ENCODE measurements at regions not wholly inside any gene's neighbourhood (a gene's known extent, or its start where the extent isn't known, plus 50 kb on each side); places are given as distances from the start of the nearest gene placed in this dataset.

DNA sequence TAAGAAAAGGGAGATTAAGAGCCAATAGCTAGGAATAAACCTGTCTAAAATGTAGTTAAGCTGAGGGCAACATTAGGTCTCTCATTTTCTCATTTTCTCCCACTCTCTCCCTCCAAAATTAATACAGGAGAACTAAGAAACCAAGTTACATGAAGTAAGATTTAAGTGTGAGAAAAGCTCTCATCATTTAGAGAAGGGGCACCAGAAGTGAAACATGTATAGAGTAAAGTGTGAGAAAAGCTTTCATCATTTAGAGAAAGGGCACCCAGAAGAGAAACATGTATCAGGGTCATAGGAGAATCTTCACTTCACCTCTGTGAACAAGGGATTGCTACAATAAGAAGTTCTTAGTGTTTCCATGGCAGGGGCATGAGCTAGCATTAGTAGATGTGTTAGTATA lies 132.4 kb upstream of the CNTN1 start:
- no peak for DNase-seq

DNA sequence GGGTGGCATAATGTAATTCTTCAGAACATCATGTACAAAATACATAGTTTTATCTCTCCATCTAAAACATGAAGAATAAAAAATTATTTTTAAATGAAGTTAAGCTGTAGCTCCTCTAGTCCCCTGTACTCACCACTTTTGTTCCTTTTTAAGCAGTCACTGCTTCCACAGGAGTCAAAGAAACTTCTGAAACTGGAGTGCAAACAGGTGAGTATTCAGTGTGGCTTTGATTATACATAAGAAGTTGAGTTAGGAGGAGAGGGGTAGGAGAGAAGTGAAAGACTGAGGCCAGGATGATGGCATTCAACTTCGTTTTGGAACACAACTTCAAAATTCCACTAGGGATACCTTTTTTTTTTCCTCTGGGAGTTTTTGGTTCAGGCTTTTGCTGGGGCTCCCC lies 131.4 kb upstream of the CNTN1 start:
- no peak for DNase-seq

DNA sequence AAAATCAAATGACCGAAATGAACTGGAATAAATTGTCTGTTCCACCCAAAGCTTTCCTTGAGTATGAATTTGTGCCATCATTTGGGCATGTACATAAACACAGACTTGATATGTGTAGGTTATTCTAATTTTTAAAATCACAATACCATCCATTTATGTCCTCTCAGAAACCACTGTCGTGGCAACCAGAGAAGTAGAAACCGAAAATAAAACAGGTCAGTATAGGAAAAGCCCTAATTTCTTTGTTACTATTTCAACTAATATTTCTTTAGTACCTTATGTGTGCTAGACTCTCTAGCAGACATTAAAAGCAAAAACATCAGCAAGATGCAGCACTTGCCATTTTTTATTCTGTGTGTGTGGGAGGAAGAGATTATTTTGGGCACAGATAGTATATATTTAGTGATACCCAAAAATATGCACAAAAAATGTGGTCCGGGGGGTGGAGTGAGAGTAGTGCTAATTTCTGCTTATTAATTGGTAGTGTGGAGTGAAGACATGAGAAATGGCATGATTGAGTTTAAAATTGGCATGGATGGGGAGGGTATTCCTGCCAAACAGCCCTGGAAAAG lies 130.8 kb upstream of the CNTN1 start:
- no peak for DNase-seq

DNA sequence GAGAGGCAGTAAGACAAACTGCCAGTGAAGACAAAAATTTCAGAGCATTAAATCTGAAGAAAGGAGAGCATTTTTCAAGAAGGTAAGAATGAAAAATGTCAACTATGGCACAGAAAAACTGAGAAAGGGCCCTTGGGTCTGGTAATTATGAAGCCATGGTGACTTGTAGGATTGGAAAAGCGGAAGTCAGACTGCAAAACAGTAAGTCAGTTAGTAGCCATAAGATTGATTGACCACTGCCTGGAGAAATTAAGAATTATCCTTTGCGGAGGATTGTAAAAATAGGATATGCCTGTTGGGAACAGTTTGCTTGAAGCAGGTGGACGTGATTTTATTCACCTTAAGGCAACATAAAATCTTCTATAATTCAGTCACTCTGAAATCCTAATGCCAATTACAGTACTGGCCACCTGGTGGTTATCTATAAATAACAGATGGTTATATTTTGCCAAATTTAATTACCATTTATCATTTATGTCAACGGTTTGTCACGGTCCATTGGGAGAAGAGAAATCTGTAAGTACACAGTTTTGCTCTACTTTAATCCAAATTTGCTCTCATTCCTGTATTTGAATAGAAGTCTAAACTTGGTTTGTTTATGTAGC lies 127.1 kb upstream of the CNTN1 start:
- no peak for DNase-seq

DNA sequence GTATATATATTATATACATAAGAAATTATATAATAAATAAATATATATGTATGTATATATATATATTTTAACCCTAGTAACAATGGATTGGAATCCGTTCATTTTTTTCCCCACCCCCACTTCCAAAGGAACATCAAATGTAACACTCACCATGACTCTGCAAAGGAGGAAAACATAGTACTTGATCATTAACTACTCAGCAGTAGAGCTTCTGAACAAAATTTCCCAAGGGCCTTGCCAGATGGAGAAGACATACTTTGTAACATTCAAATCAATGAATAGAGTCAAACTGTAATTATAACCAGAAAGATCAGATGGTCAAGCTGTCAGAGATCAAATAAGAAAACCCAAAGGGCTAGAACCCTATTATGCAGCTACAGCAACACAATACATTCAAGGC lies 126.0 kb upstream of the CNTN1 start:
- DNase-seq: no peak

DNA sequence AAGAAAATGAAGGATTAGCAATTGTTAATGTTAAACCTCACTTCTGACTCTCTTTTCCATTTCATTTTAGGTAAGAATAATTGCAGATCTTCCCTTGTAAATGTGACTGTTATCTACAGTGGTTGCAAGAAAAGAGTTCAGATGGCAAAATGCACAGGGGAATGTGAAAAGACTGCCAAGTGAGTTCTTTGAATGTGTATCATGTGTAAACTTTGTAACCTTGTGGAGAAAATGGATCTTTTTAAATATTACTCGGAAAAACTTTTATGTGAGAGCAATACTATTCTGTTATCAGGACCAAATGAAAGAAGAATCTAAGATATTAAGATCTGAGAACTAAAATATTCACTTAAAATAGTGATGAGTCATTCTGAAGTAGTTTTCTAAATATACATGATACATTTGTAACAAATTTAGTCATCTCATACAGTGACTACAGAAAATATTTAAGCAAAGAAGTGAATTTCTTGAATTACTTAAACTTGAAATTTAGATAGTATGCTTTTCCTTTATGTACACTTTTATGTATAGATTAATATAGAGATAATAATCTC lies 122.5 kb upstream of the CNTN1 start:
- DNase-seq: no peak

DNA sequence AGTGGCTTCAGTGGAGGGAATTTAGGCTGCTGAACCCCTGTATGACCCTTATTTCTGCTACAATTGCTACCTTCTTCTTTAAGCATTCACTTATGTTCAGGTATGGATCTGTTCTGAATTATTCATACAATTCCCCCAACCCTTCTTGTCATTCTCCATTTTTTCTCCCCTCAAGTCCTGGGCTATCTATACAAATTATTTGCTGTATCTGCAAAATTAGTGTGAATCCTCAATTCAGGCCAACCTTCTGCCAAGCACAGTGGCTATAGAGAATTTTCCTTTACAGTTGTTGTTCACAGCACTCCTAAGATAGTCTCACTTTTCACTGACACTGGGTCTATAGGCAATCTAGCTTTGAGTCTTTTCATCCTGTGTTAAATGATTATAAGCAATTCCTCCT lies 119.2 kb upstream of the CNTN1 start:
- no peak for DNase-seq

DNA sequence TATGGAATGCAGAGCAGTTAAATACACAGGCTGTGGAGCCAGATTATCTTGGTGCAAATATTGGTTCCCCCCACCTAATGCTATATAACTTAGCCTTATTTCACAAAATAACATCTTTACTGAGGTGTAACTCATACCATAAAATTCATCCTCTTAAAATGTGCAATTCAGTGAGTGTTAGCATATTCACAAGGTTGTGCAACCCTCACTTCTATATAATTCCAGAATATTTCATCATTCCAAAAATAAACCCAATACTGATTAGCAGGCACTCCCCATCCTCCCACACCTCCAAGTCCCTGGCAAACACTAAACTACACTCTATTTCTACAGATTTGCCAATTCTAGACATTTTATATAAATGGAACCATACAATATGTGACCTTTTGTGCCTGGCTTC lies 116.3 kb upstream of the CNTN1 start:
- no peak for DNase-seq

DNA sequence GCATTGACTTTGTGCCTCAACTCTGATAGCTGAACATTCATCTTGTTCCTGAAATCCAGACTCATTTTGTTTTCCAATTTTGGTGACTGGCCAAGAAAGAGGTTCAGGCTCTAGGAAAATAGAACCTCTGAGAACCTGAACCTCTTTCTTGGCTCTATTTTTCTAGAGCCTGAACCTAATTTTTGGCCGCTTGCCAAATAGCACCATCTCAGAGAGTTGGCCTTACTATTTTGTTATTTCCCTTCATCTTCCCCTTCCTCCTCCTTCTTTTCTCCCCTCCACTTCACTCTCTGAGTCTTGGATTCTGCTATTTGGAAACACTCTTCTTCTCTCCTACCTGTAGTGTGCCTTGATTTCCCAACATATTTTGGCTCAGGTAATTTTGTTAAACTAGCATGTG lies 114.4 kb upstream of the CNTN1 start:
- no peak for DNase-seq

DNA sequence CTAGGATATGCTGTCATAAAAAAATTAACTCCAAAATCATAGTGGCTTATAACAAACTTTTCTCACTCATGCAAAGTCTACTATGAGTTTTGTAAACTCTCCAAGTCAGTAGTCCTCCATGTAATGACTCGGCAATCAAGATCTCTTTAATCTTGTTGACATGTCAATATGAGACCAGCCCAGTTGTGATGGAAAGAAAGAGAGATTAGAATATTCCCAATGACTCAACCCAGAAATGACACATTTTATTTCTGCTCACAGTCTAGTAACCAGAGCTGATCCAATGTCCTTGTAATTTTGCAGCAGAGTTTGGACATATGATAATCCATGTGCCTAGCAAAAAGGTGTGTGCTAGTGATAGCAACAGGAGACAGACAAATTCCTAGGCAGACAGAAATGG lies 112.6 kb upstream of the CNTN1 start:
- DNase-seq: no peak

DNA sequence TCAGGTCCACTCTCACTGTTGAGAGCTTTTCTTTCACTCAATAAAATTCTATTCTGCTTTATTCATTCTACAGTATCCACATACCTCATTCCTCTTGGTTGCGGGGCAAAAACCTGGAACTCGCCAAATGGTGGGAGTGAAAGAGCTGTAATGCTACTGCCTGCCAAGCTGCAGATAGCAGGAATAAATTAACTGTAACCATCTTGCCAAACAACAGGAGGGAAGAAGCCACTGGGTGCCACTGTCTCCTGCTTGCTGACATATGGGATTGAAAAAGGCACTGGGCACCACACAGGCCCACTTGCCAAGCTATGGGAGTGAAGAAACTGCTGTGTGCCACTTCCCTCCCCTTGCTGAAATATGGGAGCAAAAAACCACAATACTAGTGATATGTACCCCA lies 111.9 kb upstream of the CNTN1 start:
- DNase-seq: no peak

DNA sequence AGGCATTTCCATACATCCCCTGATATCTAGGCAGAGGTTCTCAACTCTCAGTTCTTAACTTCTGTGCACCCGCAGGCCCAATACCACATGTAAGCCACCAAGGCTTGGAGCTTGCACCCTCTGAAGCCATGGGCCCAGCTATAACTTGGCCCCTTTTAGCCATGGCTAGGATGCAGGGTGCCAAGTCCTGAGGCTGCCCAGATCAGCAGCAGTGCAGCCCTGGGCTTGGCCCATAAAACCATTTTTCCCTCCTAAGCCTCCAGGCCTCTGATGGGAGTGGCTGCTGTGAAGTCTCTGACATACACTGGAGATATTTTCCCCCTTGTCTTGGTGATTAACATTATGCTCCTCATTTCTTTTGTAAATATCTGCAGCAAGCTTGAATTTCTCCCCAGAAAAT lies 110.3 kb upstream of the CNTN1 start:
- DNase-seq: no peak

DNA sequence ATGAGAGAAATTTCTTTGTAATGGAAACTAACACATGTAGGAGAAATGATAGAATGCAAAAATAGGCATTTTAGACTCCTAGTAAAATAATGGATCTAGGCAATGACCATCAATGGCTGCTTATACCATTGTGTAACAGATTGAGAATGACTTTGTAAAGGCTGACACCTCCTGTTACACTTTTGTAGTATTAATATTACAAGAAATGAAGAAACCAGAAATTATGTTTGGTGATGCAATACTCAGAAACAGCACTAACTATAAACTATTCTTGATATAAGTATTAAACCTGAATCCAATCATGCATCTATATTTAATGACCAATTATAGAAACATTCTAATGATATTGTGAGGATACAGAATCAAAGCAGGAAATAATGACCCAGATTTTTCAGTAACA lies 108.5 kb upstream of the CNTN1 start:
- no peak for DNase-seq

DNA sequence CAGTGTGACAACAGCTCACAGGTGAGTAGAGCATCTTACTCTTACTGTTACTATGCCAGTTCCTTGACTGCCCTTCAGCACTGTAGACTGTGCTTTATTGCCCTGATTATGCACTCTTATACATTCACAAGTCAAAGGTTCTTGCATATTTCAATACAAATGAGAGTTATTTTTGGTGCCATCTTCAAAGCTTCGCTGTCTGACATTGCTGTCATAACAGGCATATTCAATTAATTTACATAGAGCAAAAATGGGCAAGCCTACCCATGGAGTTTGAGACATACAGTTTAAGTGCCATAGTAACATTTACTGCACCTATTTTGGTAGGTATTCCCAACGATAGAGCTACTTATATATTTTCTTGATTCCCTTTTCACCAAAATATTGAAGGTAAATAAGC lies 107.5 kb upstream of the CNTN1 start:
- DNase-seq: no peak

DNA sequence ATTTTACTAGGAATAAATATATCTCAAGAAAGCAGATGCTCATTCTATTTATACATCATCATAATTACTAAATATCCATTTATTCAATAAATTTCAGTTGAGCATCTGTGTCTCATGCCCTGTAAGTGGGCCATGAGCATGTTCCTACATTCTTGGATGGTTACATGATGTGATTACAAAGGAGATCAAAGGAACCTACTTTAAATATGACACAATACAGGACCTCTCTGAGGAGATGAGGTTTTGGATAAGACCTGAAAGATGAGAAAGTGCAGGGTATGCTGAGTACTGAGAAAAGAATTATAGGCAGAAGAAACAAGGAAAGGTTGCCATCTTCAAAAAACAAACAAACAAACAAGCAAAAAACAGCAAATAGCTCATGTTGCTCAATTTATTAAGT lies 105.4 kb upstream of the CNTN1 start:
- no peak for DNase-seq

DNA sequence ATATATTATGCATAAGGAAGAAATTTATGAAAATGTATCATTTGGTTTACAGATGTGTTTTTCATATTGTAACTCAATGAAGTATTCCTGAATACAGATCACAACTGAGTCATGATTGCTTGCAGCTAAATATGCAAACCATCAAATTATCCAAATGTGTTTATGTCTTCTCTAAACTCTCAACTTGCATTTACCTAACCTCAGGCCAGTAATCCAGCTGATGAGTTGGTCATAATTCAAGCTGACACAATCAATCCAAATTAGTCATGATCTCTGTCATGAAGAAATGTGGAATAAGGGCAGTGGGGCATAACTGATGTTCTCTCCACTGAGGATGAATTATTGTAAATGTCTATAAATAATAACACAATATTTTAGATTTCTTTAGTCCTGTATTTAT lies 104.8 kb upstream of the CNTN1 start:
- no peak for DNase-seq

DNA sequence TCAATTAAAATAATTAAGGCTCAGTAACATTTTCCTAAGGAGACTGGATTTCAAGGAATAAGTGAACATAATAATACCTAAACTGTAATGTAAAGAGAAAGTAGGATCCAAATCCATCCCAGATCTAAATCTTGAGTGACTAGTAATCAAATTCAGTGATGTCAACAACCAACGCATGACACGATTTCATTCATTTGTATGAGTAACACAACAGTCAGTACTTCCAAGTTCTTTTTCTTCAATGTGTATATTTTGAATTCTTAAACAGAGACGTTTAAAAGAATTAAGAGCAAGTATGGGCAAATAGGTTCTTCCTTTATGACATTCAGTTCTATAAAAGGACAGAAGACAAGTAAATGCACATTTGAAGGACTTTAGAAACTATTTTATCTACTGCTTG lies 104.3 kb upstream of the CNTN1 start:
- no peak for DNase-seq

DNA sequence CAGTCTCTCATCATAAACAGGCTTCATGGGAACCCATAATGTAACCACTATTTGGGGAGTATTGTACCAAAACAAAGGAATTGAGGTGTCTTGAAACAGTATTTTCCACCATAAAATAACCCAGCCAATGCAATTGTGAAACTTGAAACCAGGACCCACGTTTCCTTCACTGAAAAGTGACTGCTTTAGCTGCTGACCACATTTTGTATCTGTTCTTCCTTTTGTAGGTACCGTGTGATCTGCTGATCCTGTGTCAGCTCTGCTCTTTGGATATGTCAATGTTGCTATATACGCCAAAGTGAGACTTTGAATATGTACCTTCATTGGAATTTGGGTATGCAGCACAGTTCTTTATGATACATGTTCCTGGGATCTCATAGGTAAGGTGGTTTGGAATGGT lies 95.1 kb upstream of the CNTN1 start:
- DNase-seq: no peak

DNA sequence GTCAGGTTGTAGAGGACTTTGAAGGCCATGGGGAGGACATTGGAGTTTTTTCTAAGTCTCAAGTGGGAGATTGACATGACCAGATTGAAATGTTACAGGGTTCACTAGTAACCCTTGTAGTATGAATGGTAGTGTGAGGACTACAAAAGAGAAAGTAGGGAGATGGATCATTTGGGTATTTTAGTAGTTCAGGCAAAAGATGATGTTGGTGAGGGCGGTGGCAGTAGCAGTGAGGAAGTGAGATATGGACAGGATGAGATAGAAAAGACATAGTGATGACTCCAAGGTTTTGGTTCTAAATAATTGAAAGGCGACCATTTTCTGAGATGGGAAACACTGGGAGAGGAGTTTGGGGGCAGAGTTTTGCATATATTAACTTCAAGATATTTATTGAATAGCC lies 94.2 kb upstream of the CNTN1 start:
- no peak for DNase-seq

DNA sequence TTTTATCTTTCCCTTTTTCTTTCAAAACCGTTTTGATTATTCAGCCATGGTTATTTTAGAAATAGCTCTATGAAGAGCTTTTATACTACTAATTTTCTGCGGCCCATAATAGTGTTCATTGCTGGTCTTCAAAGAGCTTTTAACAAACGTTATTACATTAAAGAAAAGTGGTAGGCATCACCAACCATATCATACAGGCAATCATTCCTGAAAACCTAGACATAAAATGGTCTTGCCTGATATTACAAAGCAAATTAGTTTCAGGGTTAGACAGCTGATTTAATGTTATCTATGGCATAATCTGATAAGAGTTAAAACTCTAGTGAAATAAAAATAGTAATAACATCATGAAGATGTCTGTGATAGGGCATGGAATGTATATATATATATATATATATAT lies 89.7 kb upstream of the CNTN1 start:
- DNase-seq: no peak

DNA sequence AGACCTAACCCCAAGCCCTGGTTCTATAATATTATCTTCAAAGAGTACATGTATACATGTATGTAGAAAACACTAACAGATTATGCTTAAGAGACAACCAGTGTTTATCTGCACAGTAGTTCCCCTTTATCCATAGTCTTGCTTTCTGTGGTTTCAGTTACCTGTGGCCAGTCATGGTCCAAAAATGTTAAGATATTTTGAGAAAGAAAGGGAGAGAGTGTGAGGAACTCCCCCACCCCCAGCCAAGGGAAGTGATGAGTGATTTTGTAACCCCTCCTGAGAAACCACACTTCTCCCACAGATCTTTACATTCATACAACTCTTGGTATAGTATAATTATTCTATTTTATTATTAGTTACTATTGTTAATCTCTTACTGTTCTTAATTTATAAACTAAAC lies 77.3 kb upstream of the CNTN1 start:
- DNase-seq: no peak

DNA sequence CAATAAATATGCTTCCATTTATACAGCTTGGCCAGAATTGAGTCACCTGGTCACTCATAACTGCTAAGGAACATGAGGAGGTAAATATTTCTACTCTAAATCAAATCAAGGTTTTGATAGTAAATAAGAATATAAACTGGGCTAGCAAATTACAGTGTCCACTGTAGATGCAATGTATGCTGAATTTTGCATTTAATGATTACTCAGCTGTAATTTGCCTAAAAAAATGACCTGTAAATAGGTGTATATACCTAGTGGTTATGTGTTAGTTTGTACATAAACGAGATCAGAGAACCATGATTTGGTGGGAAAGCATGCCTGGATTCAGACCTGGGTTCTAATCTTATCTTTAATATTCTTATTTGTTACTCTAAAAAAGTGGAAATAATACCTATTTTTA lies 76.6 kb upstream of the CNTN1 start:
- DNase-seq: no peak

DNA sequence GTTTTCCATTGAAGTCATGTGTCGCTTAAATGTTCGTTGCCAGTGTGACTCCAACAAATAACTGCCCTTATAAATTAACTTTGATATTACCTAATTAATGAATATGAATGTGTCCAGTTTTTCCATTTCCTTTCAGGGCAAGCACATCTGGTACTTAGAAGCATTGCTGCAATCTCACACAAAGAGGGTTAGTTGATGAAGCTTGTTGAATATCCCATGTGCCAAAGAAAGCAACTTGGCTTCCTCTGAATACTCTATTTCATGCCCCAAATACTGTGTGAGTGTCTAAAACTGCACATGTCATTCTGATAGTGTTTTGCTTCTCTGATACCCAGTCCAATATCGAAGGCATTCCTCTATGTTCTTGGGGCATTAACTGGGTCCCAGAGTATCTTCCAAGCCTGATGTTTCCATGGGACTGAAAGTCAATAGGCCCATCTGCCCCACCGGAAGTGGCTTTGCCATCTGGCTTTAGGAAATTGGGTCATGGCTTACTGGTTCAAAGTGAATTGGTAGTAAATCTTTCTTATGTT lies 75.8 kb upstream of the CNTN1 start:
- no peak for DNase-seq

DNA sequence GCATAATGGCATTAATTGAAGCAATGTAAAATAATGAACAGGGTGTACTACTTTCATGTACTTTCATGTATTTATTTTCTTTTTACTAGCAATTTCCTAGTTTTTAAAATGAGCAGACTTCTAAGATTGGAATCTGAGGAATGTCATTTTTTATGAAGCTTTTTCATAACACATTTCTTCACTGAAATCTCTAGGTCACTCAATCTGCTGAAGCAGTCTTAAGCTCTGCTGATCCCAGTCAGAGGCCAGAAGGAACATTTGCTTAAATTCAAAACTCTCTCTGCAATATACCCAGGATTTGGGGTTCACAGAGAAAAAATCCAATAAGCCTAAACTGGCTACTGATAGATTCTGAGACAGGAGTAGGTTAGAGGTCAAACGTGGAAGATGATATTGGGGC lies 73.6 kb upstream of the CNTN1 start:
- DNase-seq: no peak

DNA sequence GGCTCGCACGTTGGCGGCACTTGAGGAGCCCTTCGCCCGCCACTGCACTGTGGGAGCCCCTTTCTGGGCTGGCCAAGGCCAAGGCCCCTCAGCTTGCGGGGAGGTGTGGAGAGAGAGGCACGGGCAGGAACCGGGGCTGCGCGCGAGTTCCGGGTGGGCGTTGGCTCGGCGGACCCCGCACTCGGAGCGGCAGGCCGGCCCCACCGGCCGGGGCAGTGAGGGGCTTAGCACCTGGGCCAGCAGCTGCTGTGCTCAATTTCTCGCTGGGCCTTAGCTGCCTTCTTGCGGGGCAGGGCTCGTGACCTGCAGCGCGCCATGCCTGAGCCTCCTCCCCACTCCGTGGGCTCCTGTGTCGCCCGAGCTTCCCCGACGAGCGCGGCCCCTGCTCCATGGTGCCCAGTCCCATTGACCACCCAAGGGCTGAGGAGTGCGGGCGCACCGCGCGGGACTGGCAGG lies 71.6 kb upstream of the CNTN1 start:
- no peak for DNase-seq
